NT2/D1 (cell line): ENCODE measurements at regions not wholly inside any gene's neighbourhood (a gene's known extent, or its start where the extent isn't known, plus 50 kb on each side); places are given as distances from the start of the nearest gene placed in this dataset.

ENCODE experiments used
- DNase-seq: peaks from one replicate; pipeline ENCODE4 v3.0.0-alpha.2; 2011; ENCODE audit warnings: low read depth, low spot score
- H3K27me3 ChIP-seq: 2 replicates; pipeline ENCODE4 v1.6.0; 2011; ENCODE audit warnings: mild to moderate bottlenecking; ENCODE audit not compliant: insufficient read length, insufficient read depth
- H3K36me3 ChIP-seq: 2 replicates; pipeline ENCODE4 v1.6.1; 2011; ENCODE audit warnings: mild to moderate bottlenecking, low read length, mixed read lengths; ENCODE audit not compliant: insufficient read depth, insufficient read length
- H3K4me1 ChIP-seq: 2 replicates; pipeline ENCODE4 v1.5.1; 2011; ENCODE audit not compliant: insufficient read depth, insufficient read length
- H3K4me3 ChIP-seq: 2 replicates; pipeline ENCODE4 v1.5.1; 2011; ENCODE audit warnings: low read depth; ENCODE audit not compliant: insufficient read length
- H3K9ac ChIP-seq: 2 replicates; pipeline ENCODE4 v1.6.0; 2011; ENCODE audit warnings: low read depth; ENCODE audit not compliant: insufficient read length
- H3K9me3 ChIP-seq: 2 replicates; pipeline ENCODE4 v1.5.1; 2011; ENCODE audit warnings: mild to moderate bottlenecking, low read length; ENCODE audit not compliant: insufficient read depth
- SUZ12 ChIP-seq: IDR thresholded peaks from 2 replicates; pipeline ENCODE4 v1.6.1; 2011; ENCODE audit not compliant: insufficient read length, insufficient read depth; ENCODE audit errors: extremely low read depth
- YY1 ChIP-seq: IDR thresholded peaks from 2 replicates; pipeline ENCODE4 v1.6.1; 2011; ENCODE audit not compliant: insufficient read length, insufficient read depth
- ZNF274 ChIP-seq: IDR thresholded peaks from 2 replicates; pipeline ENCODE4 v1.6.1; 2011; ENCODE audit warnings: mild to moderate bottlenecking, low read depth, low read length

GRCh38 chr1:218847089-218847768 is 326.4 kb upstream of the LYPLAL1 start:
- TF ChIP-seq YY1 (no peak), SUZ12 (no peak), ZNF274 (no peak)
- H3K36me3 ChIP-seq, result no peaks in the 10 kb centered on the region
- H3K27me3 ChIP-seq, result no peaks in the 10 kb centered on the region
- DNase-seq, result no peak
- no peaks in the 10 kb centered on the region for H3K4me1 ChIP-seq
- no peak overlapping the region for H3K4me3 ChIP-seq
- H3K9ac ChIP-seq, result no peak overlapping the region
- peaks cover 5% of the 10 kb centered on the region; the same call in 1 of the 2 replicates for H3K9me3 ChIP-seq

- H3K9ac ChIP-seq, result no peak overlapping the region
- H3K36me3 ChIP-seq, result no peaks in the 10 kb centered on the region
- no peak for DNase-seq
- H3K9me3 ChIP-seq, result no peaks in the 10 kb centered on the region; the same call in 1 of the 2 replicates
- no peak overlapping the region for H3K4me3 ChIP-seq
- no peaks in the 10 kb centered on the region for H3K4me1 ChIP-seq
- no peaks in the 10 kb centered on the region for H3K27me3 ChIP-seq
- no peak for TF ChIP-seq SUZ12
- TF ChIP-seq ZNF274, result no peak
- no peak for TF ChIP-seq YY1
Observed at GRCh38 chr1:218848009-218848408, 325.7 kb upstream of the LYPLAL1 start.

- Histone ChIP-seq H3K27me3 (no peaks in the 10 kb centered on the region), H3K4me1 (no peaks in the 10 kb centered on the region), H3K9ac (no peak overlapping the region), H3K9me3 (no peaks in the 10 kb centered on the region), H3K4me3 (no peak overlapping the region), H3K36me3 (no peaks in the 10 kb centered on the region)
- no peak for TF ChIP-seq YY1
- no peak for TF ChIP-seq SUZ12
- TF ChIP-seq ZNF274, result no peak
- no peak for DNase-seq
Observed at GRCh38 chr1:218850367-218850766, 323.3 kb upstream of the LYPLAL1 start.

- no peak for DNase-seq
- no peaks in the 10 kb centered on the region for H3K27me3 ChIP-seq
- no peak overlapping the region for H3K9ac ChIP-seq
- H3K36me3 ChIP-seq, result no peaks in the 10 kb centered on the region
- H3K9me3 ChIP-seq, result no peaks in the 10 kb centered on the region
- no peak for TF ChIP-seq YY1
- TF ChIP-seq SUZ12, result no peak
- TF ChIP-seq ZNF274, result no peak
- H3K4me3 ChIP-seq, result no peak overlapping the region
- no peaks in the 10 kb centered on the region for H3K4me1 ChIP-seq
Observed at GRCh38 chr1:218851586-218851985, 322.1 kb upstream of the LYPLAL1 start.

- Histone ChIP-seq H3K4me3 (no peak overlapping the region), H3K4me1 (no peaks in the 10 kb centered on the region), H3K36me3 (no peaks in the 10 kb centered on the region), H3K27me3 (no peaks in the 10 kb centered on the region), H3K9me3 (no peaks in the 10 kb centered on the region), H3K9ac (no peak overlapping the region)
- no peak for DNase-seq
- TF ChIP-seq YY1 (no peak), ZNF274 (no peak), SUZ12 (no peak)
Observed at GRCh38 chr1:218852527-218852926, 321.2 kb upstream of the LYPLAL1 start.

- DNase-seq, result no peak
- no peaks in the 10 kb centered on the region for H3K36me3 ChIP-seq
- no peaks in the 10 kb centered on the region for H3K27me3 ChIP-seq
- H3K4me1 ChIP-seq, result no peaks in the 10 kb centered on the region
- TF ChIP-seq ZNF274 (no peak), SUZ12 (no peak), YY1 (no peak)
- H3K9me3 ChIP-seq, result no peaks in the 10 kb centered on the region
- H3K4me3 ChIP-seq, result no peak overlapping the region
- H3K9ac ChIP-seq, result no peak overlapping the region
Observed at GRCh38 chr1:218863987-218864386, 309.7 kb upstream of the LYPLAL1 start.

GRCh38 chr1:218865591-218865990 is 308.1 kb upstream of the LYPLAL1 start:
- TF ChIP-seq SUZ12 (no peak), YY1 (no peak), ZNF274 (no peak)
- H3K9me3 ChIP-seq, result no peaks in the 10 kb centered on the region
- no peaks in the 10 kb centered on the region for H3K36me3 ChIP-seq
- DNase-seq, result no peak
- H3K4me3 ChIP-seq, result no peak overlapping the region
- H3K9ac ChIP-seq, result no peak overlapping the region
- H3K4me1 ChIP-seq, result no peaks in the 10 kb centered on the region
- no peaks in the 10 kb centered on the region for H3K27me3 ChIP-seq

- Histone ChIP-seq H3K4me3 (no peak overlapping the region), H3K4me1 (no peaks in the 10 kb centered on the region), H3K9ac (no peak overlapping the region), H3K9me3 (no peaks in the 10 kb centered on the region), H3K27me3 (no peaks in the 10 kb centered on the region), H3K36me3 (no peaks in the 10 kb centered on the region)
- DNase-seq, result no peak
- no peak for TF ChIP-seq SUZ12
- TF ChIP-seq ZNF274, result no peak
- no peak for TF ChIP-seq YY1
Observed at GRCh38 chr1:218866507-218866906, 307.2 kb upstream of the LYPLAL1 start.
